ENCODE measurements at regions not wholly inside any gene's neighbourhood (a gene's known extent, or its start where the extent isn't known, plus 50 kb on each side); places are given as distances from the start of the nearest gene placed in this dataset.

GRCh38 chr22:17318817-17319216 lies 50.4 kb upstream of the CECR2 start:
- H3K9me2 ChIP-seq (replicated peaks; ENCODE audit: insufficient read depth, low read length), result no peaks in the 10 kb centered on the region
- H3K27me3 ChIP-seq (replicated peaks; ENCODE audit: insufficient read depth, low read length), result no peaks in the 10 kb centered on the region
- no peaks in the 10 kb centered on the region for H3K36me3 ChIP-seq (replicated peaks; ENCODE audit: insufficient read depth, low read length)
- no peaks in the 10 kb centered on the region for H3F3A ChIP-seq (ENCODE audit: insufficient read depth, low read length)
- no peak overlapping the region for H3K9ac ChIP-seq (ENCODE audit: low read length)
- no peak overlapping the region for H3K27ac ChIP-seq (ENCODE audit: low read length)
- no peak overlapping the region for H3K4me2 ChIP-seq (ENCODE audit: low read depth, low read length)
- no peaks in the 10 kb centered on the region for H3K9me3 ChIP-seq (replicated peaks; ENCODE audit: insufficient read depth, low read length)
- no peaks in the 10 kb centered on the region for H3K79me2 ChIP-seq (ENCODE audit: low read length)
- TF ChIP-seq, protein P1, sequence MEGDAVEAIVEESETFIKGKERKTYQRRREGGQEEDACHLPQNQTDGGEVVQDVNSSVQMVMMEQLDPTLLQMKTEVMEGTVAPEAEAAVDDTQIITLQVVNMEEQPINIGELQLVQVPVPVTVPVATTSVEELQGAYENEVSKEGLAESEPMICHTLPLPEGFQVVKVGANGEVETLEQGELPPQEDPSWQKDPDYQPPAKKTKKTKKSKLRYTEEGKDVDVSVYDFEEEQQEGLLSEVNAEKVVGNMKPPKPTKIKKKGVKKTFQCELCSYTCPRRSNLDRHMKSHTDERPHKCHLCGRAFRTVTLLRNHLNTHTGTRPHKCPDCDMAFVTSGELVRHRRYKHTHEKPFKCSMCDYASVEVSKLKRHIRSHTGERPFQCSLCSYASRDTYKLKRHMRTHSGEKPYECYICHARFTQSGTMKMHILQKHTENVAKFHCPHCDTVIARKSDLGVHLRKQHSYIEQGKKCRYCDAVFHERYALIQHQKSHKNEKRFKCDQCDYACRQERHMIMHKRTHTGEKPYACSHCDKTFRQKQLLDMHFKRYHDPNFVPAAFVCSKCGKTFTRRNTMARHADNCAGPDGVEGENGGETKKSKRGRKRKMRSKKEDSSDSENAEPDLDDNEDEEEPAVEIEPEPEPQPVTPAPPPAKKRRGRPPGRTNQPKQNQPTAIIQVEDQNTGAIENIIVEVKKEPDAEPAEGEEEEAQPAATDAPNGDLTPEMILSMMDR (IDR thresholded peaks at IDR 0.05; ENCODE audit: low read length), result no peak
- TF ChIP-seq EZH2 (optimal IDR thresholded peaks at IDR 0.05; ENCODE audit: low read depth, low read length) (no peak), EZH2phosphoT487 (IDR thresholded peaks at IDR 0.05; ENCODE audit: low read length) (no peak)
- no peak for DNase-seq
- no peak overlapping the region for H2AFZ ChIP-seq (ENCODE audit: low read length)
- no peaks in the 10 kb centered on the region for H4K20me1 ChIP-seq (ENCODE audit: insufficient read depth, low read length)
- H3K4me3 ChIP-seq (ENCODE audit: low read length), result no peak overlapping the region
- no peaks in the 10 kb centered on the region for H3K4me1 ChIP-seq (ENCODE audit: low read length)

- Histone ChIP-seq H3K4me1 (ENCODE audit: low read length) (no peaks in the 10 kb centered on the region), H3K4me3 (ENCODE audit: low read length) (no peak overlapping the region), H3F3A (ENCODE audit: insufficient read depth, low read length) (no peaks in the 10 kb centered on the region), H4K20me1 (ENCODE audit: insufficient read depth, low read length) (no peaks in the 10 kb centered on the region), H3K9ac (ENCODE audit: low read length) (no peak overlapping the region), H2AFZ (ENCODE audit: low read length) (no peak overlapping the region), H3K27ac (ENCODE audit: low read length) (no peak overlapping the region), H3K36me3 (replicated peaks; ENCODE audit: insufficient read depth, low read length) (no peaks in the 10 kb centered on the region), H3K4me2 (ENCODE audit: low read depth, low read length) (no peak overlapping the region), H3K9me2 (replicated peaks; ENCODE audit: insufficient read depth, low read length) (no peaks in the 10 kb centered on the region), H3K9me3 (replicated peaks; ENCODE audit: insufficient read depth, low read length) (no peaks in the 10 kb centered on the region), H3K27me3 (replicated peaks; ENCODE audit: insufficient read depth, low read length) (no peaks in the 10 kb centered on the region), H3K79me2 (ENCODE audit: low read length) (no peaks in the 10 kb centered on the region)
- no peak for DNase-seq
- TF ChIP-seq EZH2phosphoT487 (IDR thresholded peaks at IDR 0.05; ENCODE audit: low read length) (no peak), EZH2 (optimal IDR thresholded peaks at IDR 0.05; ENCODE audit: low read depth, low read length) (no peak)
- TF ChIP-seq, protein P1 (IDR thresholded peaks at IDR 0.05; ENCODE audit: low read length), result no peak
Measured at GRCh38 chr22:17315310-17315709, 54.0 kb upstream of the CECR2 start.

DNA sequence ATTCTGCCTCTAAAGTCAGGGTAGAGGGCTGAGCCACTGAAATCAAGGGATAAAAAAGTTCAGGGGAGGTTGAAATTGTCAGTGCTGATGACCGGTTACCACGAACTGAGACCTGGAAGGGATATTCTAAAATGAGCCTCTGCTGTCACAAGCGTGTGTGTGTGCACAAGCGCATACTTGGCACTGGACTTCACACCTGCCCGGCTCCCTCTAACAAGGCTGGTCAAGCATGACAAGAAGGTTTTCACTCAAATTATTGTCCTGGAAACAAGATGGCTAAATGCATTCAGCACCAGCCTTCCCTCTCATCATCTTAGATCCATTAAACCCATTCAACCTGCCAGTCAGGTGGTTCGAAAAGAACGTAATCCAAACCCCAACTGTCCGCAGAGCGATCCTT lies 54.8 kb upstream of the CECR2 start:
- H3K36me3 ChIP-seq (replicated peaks; ENCODE audit: insufficient read depth, low read length), result no peaks in the 10 kb centered on the region
- no peak overlapping the region for H3K4me2 ChIP-seq (ENCODE audit: low read depth, low read length)
- no peak for TF ChIP-seq EZH2phosphoT487 (IDR thresholded peaks at IDR 0.05; ENCODE audit: low read length)
- TF ChIP-seq, protein P1 (IDR thresholded peaks at IDR 0.05; ENCODE audit: low read length), result no peak
- no peak for TF ChIP-seq EZH2 (optimal IDR thresholded peaks at IDR 0.05; ENCODE audit: low read depth, low read length)
- H3K27me3 ChIP-seq (replicated peaks; ENCODE audit: insufficient read depth, low read length), result no peaks in the 10 kb centered on the region
- H3K79me2 ChIP-seq (ENCODE audit: low read length), result no peaks in the 10 kb centered on the region
- H3K9me2 ChIP-seq (replicated peaks; ENCODE audit: insufficient read depth, low read length), result no peaks in the 10 kb centered on the region
- H3F3A ChIP-seq (ENCODE audit: insufficient read depth, low read length), result no peaks in the 10 kb centered on the region
- no peak overlapping the region for H3K4me3 ChIP-seq (ENCODE audit: low read length)
- no peaks in the 10 kb centered on the region for H4K20me1 ChIP-seq (ENCODE audit: insufficient read depth, low read length)
- DNase-seq, result no peak
- H3K27ac ChIP-seq (ENCODE audit: low read length), result no peak overlapping the region
- no peaks in the 10 kb centered on the region for H3K4me1 ChIP-seq (ENCODE audit: low read length)
- H3K9me3 ChIP-seq (replicated peaks; ENCODE audit: insufficient read depth, low read length), result no peaks in the 10 kb centered on the region
- no peak overlapping the region for H3K9ac ChIP-seq (ENCODE audit: low read length)
- H2AFZ ChIP-seq (ENCODE audit: low read length), result no peak overlapping the region

Measured in MM.1S (cell line).